NCI-H2227 treated with DMSO at 0.1 percent for 48 hours (cell line): ENCODE measurements at regions not wholly inside any gene's neighbourhood (a gene's known extent, or its start where the extent isn't known, plus 50 kb on each side); places are given as distances from the start of the nearest gene placed in this dataset.
"Not testable (repeated sequence)": the region's sequence is repeated elsewhere in the genome, so short reads cannot be mapped to it uniquely, and the experiment has no call there.

Source experiments
- DNase-seq: peaks from one replicate; lab custom pipeline; 2025; lab: John Stamatoyannopoulos, UW

- DNase-seq: no peak
Observed at GRCh38 chr11:98155696-98156095, 865.1 kb upstream of the CNTN5 start.

GRCh38 chr11:98177925-98178324 is 842.8 kb upstream of the CNTN5 start:
- DNase-seq: no peak

GRCh38 chr11:98180511-98180910 is 840.2 kb upstream of the CNTN5 start:
- DNase-seq: no peak

GRCh38 chr11:98180921-98181320 is 839.8 kb upstream of the CNTN5 start:
- DNase-seq: no peak

GRCh38 chr11:98183034-98183433 is 837.7 kb upstream of the CNTN5 start:
- no peak for DNase-seq

- DNase-seq: no peak
Observed at GRCh38 chr11:98185245-98185644, 835.5 kb upstream of the CNTN5 start.

GRCh38 chr11:98194611-98195010 is 826.1 kb upstream of the CNTN5 start:
- no peak for DNase-seq

- no peak for DNase-seq
Observed at GRCh38 chr11:98195300-98195699, 825.4 kb upstream of the CNTN5 start.

GRCh38 chr11:98207086-98207485 is 813.7 kb upstream of the CNTN5 start:
- DNase-seq: no peak

GRCh38 chr11:98227278-98227677 is 793.5 kb upstream of the CNTN5 start:
- no peak for DNase-seq

- DNase-seq: no peak
Observed at GRCh38 chr11:98230678-98231077, 790.1 kb upstream of the CNTN5 start.

GRCh38 chr11:98234698-98235097 is 786.1 kb upstream of the CNTN5 start:
- no peak for DNase-seq

GRCh38 chr11:98243897-98244296 is 776.9 kb upstream of the CNTN5 start:
- no peak for DNase-seq

GRCh38 chr11:98260983-98261382 is 759.8 kb upstream of the CNTN5 start:
- DNase-seq: no peak

GRCh38 chr11:98277251-98277912 is 743.4 kb upstream of the CNTN5 start:
- DNase-seq: no peak

GRCh38 chr11:98289617-98290263 is 731.0 kb upstream of the CNTN5 start:
- DNase-seq: no peak

- no peak for DNase-seq
Observed at GRCh38 chr11:98296091-98296880, 724.5 kb upstream of the CNTN5 start.

GRCh38 chr11:98300719-98301118 is 720.0 kb upstream of the CNTN5 start:
- no peak for DNase-seq

GRCh38 chr11:98307827-98308491 is 712.8 kb upstream of the CNTN5 start:
- no peak for DNase-seq

GRCh38 chr11:98330306-98330705 is 690.4 kb upstream of the CNTN5 start:
- not testable (repeated sequence) for DNase-seq

GRCh38 chr11:98358551-98358950 is 662.2 kb upstream of the CNTN5 start:
- no peak for DNase-seq

- DNase-seq: no peak
Observed at GRCh38 chr11:98365190-98365589, 655.6 kb upstream of the CNTN5 start.

- no peak for DNase-seq
Observed at GRCh38 chr11:98365941-98366340, 654.8 kb upstream of the CNTN5 start.
